Breast epithelium (tissue), 4 donors: ENCODE measurements at regions not wholly inside any gene's neighbourhood (a gene's known extent, or its start where the extent isn't known, plus 50 kb on each side); places are given as distances from the start of the nearest gene placed in this dataset.

Experiments used
- DNase-seq, 2 donors: peaks; one replicate each; pipeline ENCODE4 v3.0.0-alpha.2; 2019; ENCODE audit warnings: low spot score in 2 of 2
- H3K27ac ChIP-seq, 2 donors: fragments of 200-600 bp; sonication (generic) in 1 of 2; one replicate each; pipeline ENCODE4 v1.5.1; 2016 to 2019; ENCODE audit warnings: mild to moderate bottlenecking in 1 of 2
- H3K27me3 ChIP-seq, 2 donors: fragments of 200-600 bp; sonication (generic) in 1 of 2; one replicate each; pipeline versions ENCODE4 v1.5.1 to v1.6.0; 2017 to 2019; ENCODE audit warnings: control low read depth in 1 of 2, mild to moderate bottlenecking in 1 of 2
- H3K36me3 ChIP-seq: fragments of 200-600 bp; one replicate; pipeline ENCODE4 v1.5.1; 2019
- H3K4me1 ChIP-seq, 2 donors: fragments of 200-600 bp; sonication (generic); one replicate each; pipeline ENCODE4 v1.5.1; 2016 to 2019; ENCODE audit warnings: control low read depth in 1 of 2
- H3K4me3 ChIP-seq, 3 donors: fragments of 200-600 bp; sonication (generic); 1 replicate in 2 of 3; 2 replicates in 1 of 3; pipeline ENCODE4 v1.5.1; 2016 to 2019; ENCODE audit warnings: mild to moderate bottlenecking in 3 of 3, moderate library complexity in 2 of 3
- H3K9me3 ChIP-seq, 2 donors: fragments of 200-600 bp; sonication (generic) in 1 of 2; one replicate each; pipeline ENCODE4 v1.5.1; 2016 to 2019; ENCODE audit warnings: control low read depth in 1 of 2
- CTCF ChIP-seq, 3 donors: fragments of 450-650 bp; IDR thresholded peaks; one replicate each; pipeline ENCODE4 v1.5.1; 2016 to 2017; ENCODE audit warnings: antibody characterized with exemption in 3 of 3, mild to moderate bottlenecking in 3 of 3, moderate library complexity in 3 of 3
- POLR2A ChIP-seq: fragments of 450-650 bp; IDR thresholded peaks from one replicate; pipeline ENCODE4 v1.6.1; 2016; ENCODE audit warnings: antibody characterized with exemption, mild to moderate bottlenecking, moderate library complexity
- POLR2AphosphoS5 ChIP-seq, 3 donors: sonication (generic); formaldehyde crosslinking; IDR thresholded peaks; one replicate each; pipeline ENCODE4 v1.6.1; 2017; ENCODE audit warnings: antibody characterized with exemption in 3 of 3
- intact Hi-C: fragments of 100-400 bp; cut with DNase I; formaldehyde crosslinking; loops from one replicate; pipeline ENCODE4 v1.15.1; 2023; ENCODE audit warnings: low total_unique reads

GRCh38 chr11:70548976-70549375 lies 150.6 kb downstream of the CTTN start:
- intact Hi-C loops = no loop called here
- Histone ChIP-seq H3K4me1 (no peaks in the 10 kb centered on the region), H3K36me3 (no peaks in the 10 kb centered on the region), H3K9me3 (no peaks in the 10 kb centered on the region), H3K27me3 (no peaks in the 10 kb centered on the region), H3K27ac (no peak overlapping the region), H3K4me3 (no peak overlapping the region)
- no peak for DNase-seq
- TF ChIP-seq POLR2A = no peak
- TF ChIP-seq POLR2AphosphoS5 (IDR thresholded peaks at IDR 0.05) = no peak
- TF ChIP-seq CTCF (IDR thresholded peaks at IDR 0.05) = no peak

- DNase-seq = no peak
- no peaks in the 10 kb centered on the region for H3K9me3 ChIP-seq
- no peaks in the 10 kb centered on the region for H3K27me3 ChIP-seq
- H3K36me3 ChIP-seq = no peaks in the 10 kb centered on the region
- intact Hi-C loops = no loop called here
- H3K27ac ChIP-seq = no peak overlapping the region
- H3K4me1 ChIP-seq = no peaks in the 10 kb centered on the region
- no peak for TF ChIP-seq CTCF (IDR thresholded peaks at IDR 0.05)
- no peak for TF ChIP-seq POLR2AphosphoS5 (IDR thresholded peaks at IDR 0.05)
- no peak for TF ChIP-seq POLR2A
- no peak overlapping the region for H3K4me3 ChIP-seq
These were observed 151.1 kb downstream of the CTTN start for GRCh38 chr11:70549386-70549785.

- H3K27ac ChIP-seq = no peak overlapping the region
- DNase-seq = no peak
- intact Hi-C loops = no loop called here
- no peaks in the 10 kb centered on the region for H3K36me3 ChIP-seq
- H3K27me3 ChIP-seq = no peaks in the 10 kb centered on the region
- H3K4me3 ChIP-seq = no peak overlapping the region
- TF ChIP-seq CTCF (IDR thresholded peaks at IDR 0.05) (no peak), POLR2AphosphoS5 (IDR thresholded peaks at IDR 0.05) (no peak)
- H3K4me1 ChIP-seq = no peaks in the 10 kb centered on the region
- no peaks in the 10 kb centered on the region for H3K9me3 ChIP-seq
These were observed 151.5 kb downstream of the CTTN start for GRCh38 chr11:70549796-70550195.

DNA sequence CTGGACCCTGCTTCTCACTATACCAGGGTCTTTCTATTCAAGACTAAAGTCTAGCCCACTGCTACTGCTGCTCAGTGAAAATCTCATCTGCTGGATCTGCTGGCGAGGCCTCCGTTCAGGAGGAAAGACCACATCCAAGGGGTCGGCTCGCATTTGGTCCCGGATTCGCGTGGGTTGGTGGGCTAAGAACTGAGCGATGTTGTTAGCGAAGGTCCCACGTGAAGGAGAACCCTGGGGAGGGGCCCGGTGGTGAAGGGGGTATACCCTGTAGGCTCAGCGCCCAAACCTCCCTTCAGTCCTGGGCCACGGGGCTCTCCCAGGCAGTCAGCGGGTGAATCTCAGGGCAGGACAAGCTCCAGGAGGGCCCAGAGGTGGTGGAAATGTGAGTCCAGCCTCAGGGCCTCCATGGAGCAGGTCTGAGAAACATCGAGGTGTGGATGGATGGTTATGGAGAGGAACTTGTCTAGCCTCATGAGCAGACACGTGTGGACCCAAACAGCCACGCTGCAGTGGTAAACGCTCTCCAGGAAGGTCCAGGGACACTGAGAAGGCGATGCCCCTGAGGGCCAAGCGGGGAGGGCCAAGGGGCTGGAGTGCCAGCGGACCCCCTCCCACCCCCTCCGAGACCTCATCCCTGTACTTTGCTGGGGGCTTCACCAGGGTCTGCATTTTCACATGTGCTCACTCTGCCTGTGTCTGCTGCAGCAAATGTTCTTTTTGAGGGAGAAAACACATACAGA lies 152.3 kb downstream of the CTTN start:
- no peaks in the 10 kb centered on the region for H3K27me3 ChIP-seq
- no peak for TF ChIP-seq CTCF (IDR thresholded peaks at IDR 0.05)
- TF ChIP-seq POLR2A = no peak
- TF ChIP-seq POLR2AphosphoS5 (IDR thresholded peaks at IDR 0.05) = no peak
- no peak for DNase-seq
- no peaks in the 10 kb centered on the region for H3K9me3 ChIP-seq
- no peak overlapping the region for H3K27ac ChIP-seq
- H3K36me3 ChIP-seq = no peaks in the 10 kb centered on the region
- no peaks in the 10 kb centered on the region for H3K4me1 ChIP-seq
- intact Hi-C loops = no loop called here
- no peak overlapping the region for H3K4me3 ChIP-seq

DNA sequence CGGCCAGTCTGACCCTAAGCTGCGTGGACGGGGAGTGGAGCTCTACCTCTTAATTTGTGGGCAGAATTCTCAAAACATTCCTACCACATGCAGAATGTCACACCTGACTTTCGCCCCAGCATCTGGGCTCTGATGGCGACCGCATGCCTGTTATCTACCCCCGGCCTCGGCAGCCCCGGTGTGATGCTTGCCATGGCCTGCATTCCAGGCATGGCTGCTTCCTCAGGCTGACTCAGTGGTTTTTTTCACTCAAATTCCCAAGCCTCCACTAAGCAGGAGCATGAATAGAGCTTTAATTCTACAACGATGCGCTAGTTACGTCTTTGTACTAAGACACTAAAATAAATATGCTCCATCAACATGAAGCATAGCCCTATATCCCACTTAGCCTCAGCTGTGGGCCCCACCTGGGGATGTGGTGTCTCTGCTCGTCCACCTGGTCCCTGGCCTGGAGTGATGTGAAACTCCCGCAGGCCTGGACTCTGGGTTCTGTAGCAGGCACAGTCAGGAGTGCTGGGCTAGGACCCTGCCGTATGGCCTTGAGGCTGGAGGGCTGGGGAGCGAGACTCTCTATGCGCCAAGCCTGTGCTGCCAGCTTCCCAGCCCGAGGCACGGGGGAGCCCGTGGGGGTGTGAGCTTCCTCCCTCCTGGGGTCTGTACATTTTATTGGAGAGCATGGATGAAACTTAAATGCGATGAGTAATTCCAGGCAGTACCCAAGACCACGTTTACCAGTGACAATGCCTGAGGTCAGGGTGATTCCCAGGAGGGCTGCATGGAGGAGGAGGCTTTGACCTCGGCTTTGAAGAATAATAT lies 153.2 kb downstream of the CTTN start:
- Histone ChIP-seq H3K4me3 (no peak overlapping the region), H3K4me1 (no peaks in the 10 kb centered on the region), H3K27me3 (no peaks in the 10 kb centered on the region), H3K36me3 (no peaks in the 10 kb centered on the region), H3K9me3 (no peaks in the 10 kb centered on the region), H3K27ac (no peak overlapping the region)
- intact Hi-C loops = no loop called here
- TF ChIP-seq CTCF (IDR thresholded peaks at IDR 0.05) (no peak), POLR2AphosphoS5 (IDR thresholded peaks at IDR 0.05) (no peak), POLR2A (no peak)
- DNase-seq = no peak
